Left colon (tissue), 2 donors: ENCODE measurements at regions not wholly inside any gene's neighbourhood (a gene's known extent, or its start where the extent isn't known, plus 50 kb on each side); places are given as distances from the start of the nearest gene placed in this dataset.
A peak's percentile ranks its signal among the peaks of the same experiment; 100 is the strongest.
"Not testable (repeated sequence)": the region's sequence is repeated elsewhere in the genome, so short reads cannot be mapped to it uniquely, and the experiment has no call there.

Experiments
- ATAC-seq: fragments of 200-7000 bp; cut with Tn5 transposase; one replicate; pipeline ENCODE4 v1.9.1; 2020; ENCODE audit warnings: mild to moderate bottlenecking, moderate library complexity
- DNase-seq, 2 donors: peaks; one replicate each; pipeline ENCODE4 v3.0.0-alpha.2; 2020
- intact Hi-C, 2 donors: fragments of 100-400 bp; cut with DNase I in 1 of 2; cut with micrococcal nuclease in 1 of 2; formaldehyde crosslinking; loops; one replicate each; pipeline versions ENCODE4 v1.11.2 to v1.14.0; 2022; cut with DNase I, micrococcal nuclease
- donor health status: DM: no; HTN: no; CAD: no.
- donor health status: DM: yes; HTN: yes; CAD: no.

GRCh38 chr20:19861147-19861759 lies 103.2 kb downstream of the RIN2 start:
- no peak for DNase-seq
- intact Hi-C loops: no loop called here

GRCh38 chr20:19864130-19864529 lies 106.1 kb downstream of the RIN2 start:
- intact Hi-C loops: no loop called here
- ATAC-seq (no peak), DNase-seq (no peak)

More at GRCh38 chr20:19861147-19861759, 103.2 kb downstream of the RIN2 start:
- ATAC-seq: peak; percentile 55

- intact Hi-C loops: no loop called here
- DNase-seq (no peak), ATAC-seq (no peak)
These were observed 108.0 kb downstream of the RIN2 start for GRCh38 chr20:19866070-19866469.

- ATAC-seq: no peak
- DNase-seq: no peak
- intact Hi-C loops: no loop called here
These were observed 109.0 kb downstream of the RIN2 start for GRCh38 chr20:19867074-19867473.

- intact Hi-C loops: no loop called here
- no peak for DNase-seq
- ATAC-seq: no peak
These were observed 109.9 kb downstream of the RIN2 start for GRCh38 chr20:19867940-19868371.

- ATAC-seq (no peak), DNase-seq (no peak)
- intact Hi-C loops: no loop called here
These were observed 110.4 kb downstream of the RIN2 start for GRCh38 chr20:19868441-19868840.

GRCh38 chr20:19872001-19872400 lies 113.9 kb downstream of the RIN2 start:
- DNase-seq (no peak), ATAC-seq (no peak)
- intact Hi-C loops: no loop called here

GRCh38 chr20:19874040-19874727 lies 116.1 kb downstream of the RIN2 start:
- ATAC-seq (peak; percentile 73), DNase-seq (no peak)
- intact Hi-C loops: no loop called here

- ATAC-seq (no peak), DNase-seq (no peak)
- intact Hi-C loops: no loop called here
These were observed 117.5 kb downstream of the RIN2 start for GRCh38 chr20:19875376-19876221.

GRCh38 chr20:19876828-19877460 lies 118.9 kb downstream of the RIN2 start:
- intact Hi-C loops: no loop called here
- no peak for DNase-seq
- ATAC-seq: no peak

GRCh38 chr20:19879874-19880255 lies 121.8 kb downstream of the RIN2 start:
- intact Hi-C loops, DNase-seq, ATAC-seq: not testable (repeated sequence)

GRCh38 chr20:19880256-19881079 lies 122.4 kb downstream of the RIN2 start:
- intact Hi-C loops: no loop called here
- ATAC-seq: peak; percentile 74
- DNase-seq: no peak

- intact Hi-C loops: no loop called here
- DNase-seq (no peak), ATAC-seq (no peak)
These were observed 123.2 kb downstream of the RIN2 start for GRCh38 chr20:19881080-19881840.

- ATAC-seq (no peak), DNase-seq (no peak)
- intact Hi-C loops: no loop called here
These were observed 123.9 kb downstream of the RIN2 start for GRCh38 chr20:19881990-19882389.

- intact Hi-C loops: no loop called here
- no peak for ATAC-seq
These were observed 124.4 kb downstream of the RIN2 start for GRCh38 chr20:19882446-19882845.

GRCh38 chr20:19883501-19883900 lies 125.4 kb downstream of the RIN2 start:
- intact Hi-C loops: no loop called here
- DNase-seq: no peak
- no peak for ATAC-seq

More at GRCh38 chr20:19882446-19882845, 124.4 kb downstream of the RIN2 start:
- DNase-seq: no peak

- no peak for DNase-seq
- intact Hi-C loops: no loop called here
- ATAC-seq: peak; percentile 2
These were observed 127.5 kb downstream of the RIN2 start for GRCh38 chr20:19885594-19885938.
